ENCODE measurements at regions not wholly inside any gene's neighbourhood (a gene's known extent, or its start where the extent isn't known, plus 50 kb on each side); places are given as distances from the start of the nearest gene placed in this dataset.
"Not testable (repeated sequence)": the region's sequence is repeated elsewhere in the genome, so short reads cannot be mapped to it uniquely, and the experiment has no call there.

GRCh38 chr3:102354818-102355515 lies 79.8 kb upstream of the ZPLD1 start:
- H3K27ac ChIP-seq (ENCODE audit: low read depth in 1 of 2, low read length in 2 of 2), result no peak overlapping the region
- H3K9me3 ChIP-seq (ENCODE audit: control insufficient read depth in 4 of 4, low read length in 3 of 4), result no peaks in the 10 kb centered on the region
- H3K4me3 ChIP-seq (ENCODE audit: low read depth in 1 of 3, low read length in 3 of 3), result no peak overlapping the region
- no peaks in the 10 kb centered on the region for H3K36me3 ChIP-seq (ENCODE audit: control insufficient read depth in 4 of 4, insufficient read depth in 3 of 4, low read depth in 1 of 4, low read length in 3 of 4)
- TF ChIP-seq RXRA (IDR thresholded peaks at IDR 0.05) (no peak), FOXA1 (IDR thresholded peaks at IDR 0.05) (no peak), TAF1 (conservative IDR thresholded peaks at IDR 0.05) (no peak), HNF4A (conservative IDR thresholded peaks at IDR 0.05) (no peak), YY1 (IDR thresholded peaks at IDR 0.05) (no peak), EGR1 (IDR thresholded peaks at IDR 0.05; ENCODE audit: low read depth in 2 of 2) (no peak), CTCF (IDR thresholded peaks at IDR 0.05; ENCODE audit: low read depth, low read length, missing input control) (no peak), GABPA (IDR thresholded peaks at IDR 0.05 in 1 of 2, conservative IDR thresholded peaks at IDR 0.05 in 1 of 2) (no peak), NR2F2 (IDR thresholded peaks at IDR 0.05) (no peak), REST (IDR thresholded peaks at IDR 0.05) (no peak)
- no peak for DNase-seq (ENCODE audit: low spot score)
- no peak overlapping the region for H3K9ac ChIP-seq (ENCODE audit: low read depth in 1 of 2, low read length in 2 of 2)
- no peaks in the 10 kb centered on the region for H3K4me1 ChIP-seq (ENCODE audit: control insufficient read depth in 4 of 4, insufficient read depth in 4 of 4, low read length in 3 of 4)
- no peaks in the 10 kb centered on the region for H3K27me3 ChIP-seq (ENCODE audit: control insufficient read depth in 4 of 4, insufficient read depth in 4 of 4, low read length in 3 of 4)

GRCh38 chr3:102356506-102356905 lies 78.3 kb upstream of the ZPLD1 start:
- 64% methylated on average over 2 of the region's 2 CpGs for WGBS
- no peak overlapping the region for H3K9ac ChIP-seq (ENCODE audit: low read depth in 1 of 2, low read length in 2 of 2)
- no peaks in the 10 kb centered on the region for H3K36me3 ChIP-seq (ENCODE audit: control insufficient read depth in 4 of 4, insufficient read depth in 3 of 4, low read depth in 1 of 4, low read length in 3 of 4)
- H3K9me3 ChIP-seq (ENCODE audit: control insufficient read depth in 4 of 4, low read length in 3 of 4), result no peaks in the 10 kb centered on the region
- no peaks in the 10 kb centered on the region for H3K27me3 ChIP-seq (ENCODE audit: control insufficient read depth in 4 of 4, insufficient read depth in 4 of 4, low read length in 3 of 4)
- H3K4me1 ChIP-seq (ENCODE audit: control insufficient read depth in 4 of 4, insufficient read depth in 4 of 4, low read length in 3 of 4), result no peaks in the 10 kb centered on the region
- TF ChIP-seq REST (IDR thresholded peaks at IDR 0.05), result no peak
- no peak overlapping the region for H3K4me3 ChIP-seq (ENCODE audit: low read depth in 1 of 3, low read length in 3 of 3)
- no peak for DNase-seq (ENCODE audit: low spot score)
- no peak overlapping the region for H3K27ac ChIP-seq (ENCODE audit: low read depth in 1 of 2, low read length in 2 of 2)

GRCh38 chr3:102357313-102357712 lies 77.5 kb upstream of the ZPLD1 start:
- WGBS, result 63% methylated on average over 9 of the region's 9 CpGs
- not testable (repeated sequence) for H3K36me3 ChIP-seq (ENCODE audit: control insufficient read depth in 4 of 4, insufficient read depth in 3 of 4, low read depth in 1 of 4, low read length in 3 of 4); H3K27me3 ChIP-seq (ENCODE audit: control insufficient read depth in 4 of 4, insufficient read depth in 4 of 4, low read length in 3 of 4); H3K9ac ChIP-seq (ENCODE audit: low read depth in 1 of 2, low read length in 2 of 2); DNase-seq (ENCODE audit: low spot score); H3K9me3 ChIP-seq (ENCODE audit: control insufficient read depth in 4 of 4, low read length in 3 of 4); H3K27ac ChIP-seq (ENCODE audit: low read depth in 1 of 2, low read length in 2 of 2); H3K4me1 ChIP-seq (ENCODE audit: control insufficient read depth in 4 of 4, insufficient read depth in 4 of 4, low read length in 3 of 4); H3K4me3 ChIP-seq (ENCODE audit: low read depth in 1 of 3, low read length in 3 of 3)
